Peyer's patch (tissue), 4 donors: ENCODE measurements at regions not wholly inside any gene's neighbourhood (a gene's known extent, or its start where the extent isn't known, plus 50 kb on each side); places are given as distances from the start of the nearest gene placed in this dataset.

Source experiments
- CTCF ChIP-seq, 6 experiments: fragments of 450-650 bp in 4 of 6; fragments of 200-600 bp in 2 of 6; sonication (generic) in 1 of 6; IDR thresholded peaks; one replicate each; pipeline ENCODE4 v1.5.1; 2017 to 2019; ENCODE audit warnings: antibody characterized with exemption in 6 of 6, mild to moderate bottlenecking in 3 of 6, moderate library complexity in 1 of 6
- POLR2A ChIP-seq, 2 donors: fragments of 450-650 bp; IDR thresholded peaks; one replicate each; pipeline ENCODE4 v1.5.1; 2017; ENCODE audit warnings: antibody characterized with exemption in 2 of 2, mild to moderate bottlenecking in 2 of 2, moderate library complexity in 2 of 2

GRCh38 chr2:236797411-236797810, 227.8 kb downstream of the ACKR3 start:
- TF ChIP-seq CTCF (IDR thresholded peaks at IDR 0.05) (no peak), POLR2A (IDR thresholded peaks at IDR 0.05) (no peak)
